Heart left ventricle (tissue), 16 donors: ENCODE measurements at regions not wholly inside any gene's neighbourhood (a gene's known extent, or its start where the extent isn't known, plus 50 kb on each side); places are given as distances from the start of the nearest gene placed in this dataset.
A peak's percentile ranks its signal among the peaks of the same experiment; 100 is the strongest.

ENCODE experiments used
- ATAC-seq, 4 donors: fragments of 200-7000 bp; cut with Tn5 transposase; one replicate each; pipeline ENCODE4 v1.9.1; 2020 to 2022; ENCODE audit warnings: moderate library complexity in 4 of 4, mild to moderate bottlenecking in 3 of 4, moderate number of reproducible peaks in 1 of 4
- DNase-seq, 5 donors: peaks; one replicate each; pipeline ENCODE4 v3.0.0-alpha.2; 2020
- H3K27ac ChIP-seq, 12 donors: fragments of 200-600 bp; sonication (generic) in 4 of 12; one replicate each; pipeline versions ENCODE4 v1.5.0 to v1.8.0; 2016 to 2022; ENCODE audit warnings: mild to moderate bottlenecking in 2 of 12
- H3K27me3 ChIP-seq, 9 donors: fragments of 200-600 bp; sonication (generic) in 2 of 9; one replicate each; pipeline versions ENCODE4 v1.5.1 to v1.8.0; 2016 to 2022; ENCODE audit warnings: mild to moderate bottlenecking in 3 of 9
- H3K36me3 ChIP-seq, 9 donors: fragments of 200-600 bp; sonication (generic) in 2 of 9; one replicate each; pipeline versions ENCODE4 v1.5.0 to v1.8.0; 2018 to 2022; ENCODE audit warnings: mild to moderate bottlenecking in 2 of 9
- H3K4me1 ChIP-seq, 12 donors: fragments of 200-600 bp; sonication (generic) in 4 of 12; one replicate each; pipeline versions ENCODE4 v1.5.0 to v1.8.0; 2016 to 2022; ENCODE audit warnings: mild to moderate bottlenecking in 3 of 12
- H3K4me3 ChIP-seq, 12 donors: fragments of 200-600 bp; sonication (generic) in 4 of 12; one replicate each; pipeline versions ENCODE4 v1.5.0 to v1.8.0; 2017 to 2022; ENCODE audit warnings: mild to moderate bottlenecking in 9 of 12, moderate library complexity in 4 of 12
- H3K9me3 ChIP-seq, 12 donors: fragments of 200-600 bp; sonication (generic) in 4 of 12; one replicate each; pipeline versions ENCODE4 v1.5.0 to v1.8.0; 2016 to 2022; ENCODE audit warnings: mild to moderate bottlenecking in 1 of 12
- CTCF ChIP-seq, 12 donors: fragments of 200-600 bp; sonication (generic) in 4 of 12; IDR thresholded peaks; one replicate each; pipeline versions ENCODE4 v1.5.0 to v1.8.0; 2018 to 2022; ENCODE audit warnings: antibody characterized with exemption in 12 of 12, mild to moderate bottlenecking in 5 of 12
- POLR2A ChIP-seq, 2 donors: fragments of 450-650 bp; IDR thresholded peaks; one replicate each; pipeline ENCODE4 v1.6.1; 2017; ENCODE audit warnings: antibody characterized with exemption in 2 of 2, mild to moderate bottlenecking in 2 of 2, moderate library complexity in 2 of 2
- WGBS, 4 donors: extraction: QIAGEN DNeasy Blood & Tissue Kit in 2 of 4; methylation state at CpG; one replicate each; pipeline versions ENCODE4 v1.1.5 to v1.1.7; 2013 to 2018; 5-methylcytosine and 5-hydroxymethylcytosine counted together
- intact Hi-C, 10 donors: fragments of 100-400 bp; cut with DNase I; formaldehyde crosslinking; loops; one replicate each; pipeline versions ENCODE4 v1.11.1 to v1.14.2; 2022
- donor health status: ischemic (EF 13 %, LVEDD 7.1; RV severe dilation, severe dysfunction).
- donor health status: healthy with polysubstance abuse.
- donor health status: DM: no; HTN: yes; CAD: no.
- donor health status: DM: no; HTN: no; CAD: no.
- donor health status: ischemic (EF 25% LVEDD 6.9; RV normal size, moderate dysfunction).
- donor health status: ischemic (EF 25% LVEDD 5.7; RV mildly dilated, moderate dysfunction).
- donor health status: healthy.
- donor health status: DM: yes; HTN: yes; CAD: no.
- donor health status: ischemic (EF 35%, LVEDD 5.7; RV mildly dilated, moderate dysfunction).
- donor health status: nonischemic (EF 11% LVEDD 7.7; RV severe dilation, severe dysfunction).
- donor health status: DM: yes; HTN: yes; CAD: no.
- donor health status: PGD.
- donor health status: ischemic (EF 29% LVEDD 5.4; RV normal size, mild dysfunction).
- donor health status: nonischemic (EF 23%, LVEDD 6.1; RV moderate dilation, normal function).

GRCh38 chr9:89778100-89779090 is 173.6 kb downstream of the GADD45G start:
- H3K27ac ChIP-seq, result no peak overlapping the region
- ATAC-seq, result peak in 2 of 4 donors; percentile 29 to 30
- 45 to 53% (median 50%) methylated on average over 22 of the region's 22 CpGs for WGBS, 4 donors

GRCh38 chr9:89779405-89780203 is 174.8 kb downstream of the GADD45G start:
- peaks cover 0 to 19% (median 8%) of the 10 kb centered on the region in 12 donors for H3K4me1 ChIP-seq
- WGBS, 4 donors, result 67 to 74% (median 71%) methylated on average over 7 of the region's 7 CpGs
- H3K36me3 ChIP-seq, result no peaks in the 10 kb centered on the region
- peaks cover 0 to 5% (median 0%) of the 10 kb centered on the region in 9 donors for H3K27me3 ChIP-seq
- H3K9me3 ChIP-seq, result no peaks in the 10 kb centered on the region
- TF ChIP-seq CTCF (IDR thresholded peaks at IDR 0.05) (no peak), POLR2A (IDR thresholded peaks at IDR 0.05) (no peak)
- ATAC-seq (peak in 1 of 4 donors; percentile 28), DNase-seq (no peak)
- H3K27ac ChIP-seq, result no peak overlapping the region
- H3K4me3 ChIP-seq, result no peak overlapping the region
- intact Hi-C loops, result loop anchor here in 1 of 10 donors (10.0 kb wide), 1 partner anchor 175 kb away; the partner anchor contains the start of gene GADD45G

More at GRCh38 chr9:89778100-89779090, 173.6 kb downstream of the GADD45G start:
- Histone ChIP-seq H3K9me3 (no peaks in the 10 kb centered on the region), H3K4me3 (peak overlapping the region in 3 of 12 donors; percentile 10 to 15 (median 10)), H3K27me3 (peaks cover 0 to 5% (median 0%) of the 10 kb centered on the region in 9 donors), H3K4me1 (peaks cover 0 to 19% (median 8%) of the 10 kb centered on the region in 12 donors), H3K36me3 (no peaks in the 10 kb centered on the region)
- TF ChIP-seq CTCF (IDR thresholded peaks at IDR 0.05), result no peak
- TF ChIP-seq POLR2A (IDR thresholded peaks at IDR 0.05), result no peak
- no peak for DNase-seq
- intact Hi-C loops, result loop anchor here in 1 of 10 donors (10.0 kb wide), 1 partner anchor 174 kb away; the partner anchor contains the start of gene GADD45G

- intact Hi-C loops, result no loop called here
- H3K27me3 ChIP-seq, result peaks cover 0 to 5% (median 0%) of the 10 kb centered on the region in 9 donors
- no peak overlapping the region for H3K4me3 ChIP-seq
- peaks cover 0 to 19% (median 8%) of the 10 kb centered on the region in 12 donors for H3K4me1 ChIP-seq
- ATAC-seq, result no peak
- no peak for DNase-seq
- H3K36me3 ChIP-seq, result no peaks in the 10 kb centered on the region
- WGBS, 4 donors, result 65 to 73% (median 70%) methylated on average over 4 of the region's 4 CpGs
- no peaks in the 10 kb centered on the region for H3K9me3 ChIP-seq
- TF ChIP-seq POLR2A (IDR thresholded peaks at IDR 0.05) (no peak), CTCF (IDR thresholded peaks at IDR 0.05) (no peak)
- H3K27ac ChIP-seq, result no peak overlapping the region
Measured at GRCh38 chr9:89780959-89781358, 176.1 kb downstream of the GADD45G start.
